A549 (cell line): ENCODE measurements at regions not wholly inside any gene's neighbourhood (a gene's known extent, or its start where the extent isn't known, plus 50 kb on each side); places are given as distances from the start of the nearest gene placed in this dataset.
"Not testable (repeated sequence)": the region's sequence is repeated elsewhere in the genome, so short reads cannot be mapped to it uniquely, and the experiment has no call there.

Experiments used
- EP300 ChIP-seq, 2 experiments: fragments of >200 bp; sonication (Bioruptor Twin); formaldehyde crosslinking; IDR thresholded peaks; 2 replicates in 1 of 2; 3 replicates in 1 of 2; pipeline ENCODE4 v1.6.1; 2016 to 2017
- FOSL2 ChIP-seq, 2 experiments: fragments of 450-650 bp in 1 of 2; fragments of >200 bp in 1 of 2; sonication (Bioruptor Twin) in 1 of 2; formaldehyde crosslinking; IDR thresholded peaks; 2 replicates each; pipeline versions ENCODE4 v1.5.0 to v1.6.1; 2016 to 2020; ENCODE audit warnings: mild to moderate bottlenecking in 1 of 2, moderate library complexity in 1 of 2
- HDAC2 ChIP-seq: fragments of 200-600 bp; sonication (generic); IDR thresholded peaks from 2 replicates; pipeline ENCODE4 v1.6.1; 2016
- HEYL ChIP-seq: fragments of 250-450 bp; sonication (Bioruptor Pico); IDR thresholded peaks from 2 replicates; pipeline ENCODE4 v1.8.0; 2021; ENCODE audit warnings: mild to moderate bottlenecking, moderate library complexity
- JUNB ChIP-seq: fragments of >200 bp; sonication (Bioruptor Twin); formaldehyde crosslinking; IDR thresholded peaks from 2 replicates; pipeline ENCODE4 v1.6.1; 2016
- KDM5A ChIP-seq: fragments of 200-600 bp; sonication (generic); IDR thresholded peaks from 2 replicates; pipeline ENCODE4 v1.6.1; 2016; ENCODE audit warnings: antibody characterized with exemption, mild to moderate bottlenecking
- MYC ChIP-seq: IDR thresholded peaks from 2 replicates; pipeline ENCODE4 v1.6.1; 2012; ENCODE audit warnings: mild to moderate bottlenecking, inconsistent platforms, low read length, improper control_type of control experiment, borderline replicate concordance
- POLR2A ChIP-seq: IDR thresholded peaks from 2 replicates; pipeline ENCODE4 v1.6.1; 2012; ENCODE audit warnings: mild to moderate bottlenecking, low read length
- RFX5 ChIP-seq: fragments of 450-650 bp; IDR thresholded peaks from 2 replicates; pipeline ENCODE4 v1.7.1; 2014; ENCODE audit warnings: antibody characterized with exemption, mild to moderate bottlenecking, moderate library complexity
- SMC3 ChIP-seq: fragments of >200 bp; sonication (Bioruptor Twin); formaldehyde crosslinking; IDR thresholded peaks from 3 replicates; pipeline ENCODE4 v1.6.1; 2018; ENCODE audit warnings: inconsistent platforms
- USF2 ChIP-seq: fragments of 450-650 bp; IDR thresholded peaks from 2 replicates; pipeline ENCODE4 v1.6.1; 2014; ENCODE audit warnings: antibody characterized with exemption
- TF ChIP-seq, protein P1 (sequence below): fragments of >200 bp; sonication (Bioruptor Twin); formaldehyde crosslinking; IDR thresholded peaks from 3 replicates; pipeline ENCODE4 v1.5.1; 2016
- TF ChIP-seq, protein P2 (sequence below): fragments of 200-600 bp; sonication (generic); IDR thresholded peaks from 2 replicates; pipeline ENCODE4 v1.6.1; 2016; ENCODE audit warnings: antibody characterized with exemption, mild to moderate bottlenecking, moderate library complexity

GRCh38 chr1:5602718-5603117, 389.5 kb downstream of the NPHP4 start:
- not testable (repeated sequence) for TF ChIP-seq KDM5A; EP300 (IDR thresholded peaks at IDR 0.05); FOSL2 (IDR thresholded peaks at IDR 0.05); FOSL2 (CRISPR knock-in tag; IDR thresholded peaks at IDR 0.05); RFX5; HDAC2; MYC; POLR2A; JUNB; USF2; SMC3; HEYL (CRISPR knock-in tag)
- TF ChIP-seq, protein P1, sequence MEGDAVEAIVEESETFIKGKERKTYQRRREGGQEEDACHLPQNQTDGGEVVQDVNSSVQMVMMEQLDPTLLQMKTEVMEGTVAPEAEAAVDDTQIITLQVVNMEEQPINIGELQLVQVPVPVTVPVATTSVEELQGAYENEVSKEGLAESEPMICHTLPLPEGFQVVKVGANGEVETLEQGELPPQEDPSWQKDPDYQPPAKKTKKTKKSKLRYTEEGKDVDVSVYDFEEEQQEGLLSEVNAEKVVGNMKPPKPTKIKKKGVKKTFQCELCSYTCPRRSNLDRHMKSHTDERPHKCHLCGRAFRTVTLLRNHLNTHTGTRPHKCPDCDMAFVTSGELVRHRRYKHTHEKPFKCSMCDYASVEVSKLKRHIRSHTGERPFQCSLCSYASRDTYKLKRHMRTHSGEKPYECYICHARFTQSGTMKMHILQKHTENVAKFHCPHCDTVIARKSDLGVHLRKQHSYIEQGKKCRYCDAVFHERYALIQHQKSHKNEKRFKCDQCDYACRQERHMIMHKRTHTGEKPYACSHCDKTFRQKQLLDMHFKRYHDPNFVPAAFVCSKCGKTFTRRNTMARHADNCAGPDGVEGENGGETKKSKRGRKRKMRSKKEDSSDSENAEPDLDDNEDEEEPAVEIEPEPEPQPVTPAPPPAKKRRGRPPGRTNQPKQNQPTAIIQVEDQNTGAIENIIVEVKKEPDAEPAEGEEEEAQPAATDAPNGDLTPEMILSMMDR, result not testable (repeated sequence)
- TF ChIP-seq, protein P2, sequence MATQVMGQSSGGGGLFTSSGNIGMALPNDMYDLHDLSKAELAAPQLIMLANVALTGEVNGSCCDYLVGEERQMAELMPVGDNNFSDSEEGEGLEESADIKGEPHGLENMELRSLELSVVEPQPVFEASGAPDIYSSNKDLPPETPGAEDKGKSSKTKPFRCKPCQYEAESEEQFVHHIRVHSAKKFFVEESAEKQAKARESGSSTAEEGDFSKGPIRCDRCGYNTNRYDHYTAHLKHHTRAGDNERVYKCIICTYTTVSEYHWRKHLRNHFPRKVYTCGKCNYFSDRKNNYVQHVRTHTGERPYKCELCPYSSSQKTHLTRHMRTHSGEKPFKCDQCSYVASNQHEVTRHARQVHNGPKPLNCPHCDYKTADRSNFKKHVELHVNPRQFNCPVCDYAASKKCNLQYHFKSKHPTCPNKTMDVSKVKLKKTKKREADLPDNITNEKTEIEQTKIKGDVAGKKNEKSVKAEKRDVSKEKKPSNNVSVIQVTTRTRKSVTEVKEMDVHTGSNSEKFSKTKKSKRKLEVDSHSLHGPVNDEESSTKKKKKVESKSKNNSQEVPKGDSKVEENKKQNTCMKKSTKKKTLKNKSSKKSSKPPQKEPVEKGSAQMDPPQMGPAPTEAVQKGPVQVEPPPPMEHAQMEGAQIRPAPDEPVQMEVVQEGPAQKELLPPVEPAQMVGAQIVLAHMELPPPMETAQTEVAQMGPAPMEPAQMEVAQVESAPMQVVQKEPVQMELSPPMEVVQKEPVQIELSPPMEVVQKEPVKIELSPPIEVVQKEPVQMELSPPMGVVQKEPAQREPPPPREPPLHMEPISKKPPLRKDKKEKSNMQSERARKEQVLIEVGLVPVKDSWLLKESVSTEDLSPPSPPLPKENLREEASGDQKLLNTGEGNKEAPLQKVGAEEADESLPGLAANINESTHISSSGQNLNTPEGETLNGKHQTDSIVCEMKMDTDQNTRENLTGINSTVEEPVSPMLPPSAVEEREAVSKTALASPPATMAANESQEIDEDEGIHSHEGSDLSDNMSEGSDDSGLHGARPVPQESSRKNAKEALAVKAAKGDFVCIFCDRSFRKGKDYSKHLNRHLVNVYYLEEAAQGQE, result not testable (repeated sequence)
